RWPE1 (cell line): ENCODE measurements at regions not wholly inside any gene's neighbourhood (a gene's known extent, or its start where the extent isn't known, plus 50 kb on each side); places are given as distances from the start of the nearest gene placed in this dataset.

Experiments used
- CTCF ChIA-PET: fragments of 350-600 bp; sonication (Branson Sonifier 250); formaldehyde crosslinking; extraction: SDS; loops from one replicate; lab custom pipeline; 2021; lab: Yijun Ruan, JAX
- POLR2A ChIA-PET: fragments of 400-600 bp; formaldehyde crosslinking; extraction: SDS; loops from one replicate; lab custom pipeline; 2020; ENCODE audit warnings: antibody characterized with exemption; ENCODE audit not compliant: low non-redundant PET; lab: Yijun Ruan, JAX
- DNase-seq: peaks from one replicate; pipeline ENCODE4 v3.0.0; 2012; ENCODE audit warnings: low spot score
- H3K27ac ChIP-seq: fragments of 450-650 bp; 2 replicates; pipeline ENCODE4 v1.5.1; 2017
- TF ChIP-seq, protein P1 (sequence below): fragments of 450-650 bp; conservative IDR thresholded peaks from 2 replicates; pipeline ENCODE4 v1.5.1; 2017; ENCODE audit warnings: low read depth, mild to moderate bottlenecking

DNA sequence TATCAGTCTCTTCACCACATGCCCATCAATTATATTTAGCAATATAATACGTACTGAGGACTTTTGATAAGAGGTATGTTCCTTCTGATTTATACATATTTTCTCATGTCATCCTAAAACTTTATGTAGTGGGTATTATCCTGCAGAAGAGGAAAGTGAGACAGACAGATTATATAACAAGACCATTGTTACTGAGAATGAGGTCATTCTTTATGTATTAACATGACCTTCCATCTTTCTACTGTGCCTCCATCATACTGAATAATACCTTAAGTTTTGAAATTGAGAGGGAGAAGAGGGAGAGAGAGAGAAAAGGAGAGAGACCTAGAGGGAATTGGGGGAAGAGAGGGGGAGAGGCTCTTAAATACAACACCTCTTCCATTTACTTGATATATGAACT, 90.9 kb upstream of the CARMIL1 start:
- CTCF ChIA-PET = no interaction called here
- TF ChIP-seq, protein P1, sequence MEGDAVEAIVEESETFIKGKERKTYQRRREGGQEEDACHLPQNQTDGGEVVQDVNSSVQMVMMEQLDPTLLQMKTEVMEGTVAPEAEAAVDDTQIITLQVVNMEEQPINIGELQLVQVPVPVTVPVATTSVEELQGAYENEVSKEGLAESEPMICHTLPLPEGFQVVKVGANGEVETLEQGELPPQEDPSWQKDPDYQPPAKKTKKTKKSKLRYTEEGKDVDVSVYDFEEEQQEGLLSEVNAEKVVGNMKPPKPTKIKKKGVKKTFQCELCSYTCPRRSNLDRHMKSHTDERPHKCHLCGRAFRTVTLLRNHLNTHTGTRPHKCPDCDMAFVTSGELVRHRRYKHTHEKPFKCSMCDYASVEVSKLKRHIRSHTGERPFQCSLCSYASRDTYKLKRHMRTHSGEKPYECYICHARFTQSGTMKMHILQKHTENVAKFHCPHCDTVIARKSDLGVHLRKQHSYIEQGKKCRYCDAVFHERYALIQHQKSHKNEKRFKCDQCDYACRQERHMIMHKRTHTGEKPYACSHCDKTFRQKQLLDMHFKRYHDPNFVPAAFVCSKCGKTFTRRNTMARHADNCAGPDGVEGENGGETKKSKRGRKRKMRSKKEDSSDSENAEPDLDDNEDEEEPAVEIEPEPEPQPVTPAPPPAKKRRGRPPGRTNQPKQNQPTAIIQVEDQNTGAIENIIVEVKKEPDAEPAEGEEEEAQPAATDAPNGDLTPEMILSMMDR = no peak
- no peak for DNase-seq
- POLR2A ChIA-PET = no interaction called here
- no peak overlapping the region for H3K27ac ChIP-seq

DNA sequence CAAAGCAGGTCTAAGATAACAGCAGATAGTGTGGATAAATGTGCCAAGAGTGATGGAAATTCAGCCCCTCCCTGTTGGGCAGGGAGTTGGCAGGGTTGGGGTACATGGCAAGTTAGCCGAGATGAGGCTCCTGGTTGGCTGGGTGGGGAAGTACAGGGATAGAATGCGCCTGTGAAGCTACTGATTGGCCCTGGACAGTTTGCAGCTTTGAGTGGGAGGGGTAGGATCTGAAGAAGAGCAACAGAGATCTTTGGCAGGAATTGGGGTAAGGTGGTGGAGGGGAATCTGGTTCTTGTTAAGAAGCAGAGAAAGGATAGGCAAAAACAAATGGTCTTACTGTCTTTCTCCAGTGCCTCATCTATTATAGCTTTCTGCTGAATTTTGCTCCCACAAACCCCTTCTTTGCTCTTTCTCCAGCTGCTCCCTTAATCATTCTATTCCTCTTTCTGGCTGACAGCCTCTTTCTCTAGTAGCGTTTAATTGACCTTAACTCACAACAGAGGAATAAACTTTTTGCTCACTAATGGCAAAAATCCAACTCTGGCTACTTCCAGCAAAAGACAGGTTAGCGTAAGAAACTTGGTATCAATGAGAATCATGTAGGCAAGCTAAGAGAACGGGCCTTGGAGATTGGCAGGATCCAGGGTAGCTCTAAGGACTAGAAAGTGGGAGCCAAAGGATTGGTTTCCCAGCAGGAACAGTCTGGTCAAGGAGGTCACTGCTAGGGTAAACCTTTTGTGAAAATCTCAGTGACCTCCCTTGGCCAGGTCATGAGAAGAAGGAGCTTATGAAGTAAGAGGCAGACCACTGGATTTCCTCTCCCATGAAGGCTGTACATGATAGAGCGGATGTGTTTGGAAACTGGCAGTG, 86.3 kb upstream of the CARMIL1 start:
- peak overlapping the region; percentile 95 for H3K27ac ChIP-seq
- DNase-seq = peak; percentile 60
- TF ChIP-seq, protein P1 = no peak
- ChIA-PET CTCF (interaction anchor here (0.7 to 1.2 kb wide), 3 partner anchors 9 to 698 kb away, joined by 3 to 9 read pairs (median 7); no protein-coding TSS in a partner anchor), POLR2A (no interaction called here)

DNA sequence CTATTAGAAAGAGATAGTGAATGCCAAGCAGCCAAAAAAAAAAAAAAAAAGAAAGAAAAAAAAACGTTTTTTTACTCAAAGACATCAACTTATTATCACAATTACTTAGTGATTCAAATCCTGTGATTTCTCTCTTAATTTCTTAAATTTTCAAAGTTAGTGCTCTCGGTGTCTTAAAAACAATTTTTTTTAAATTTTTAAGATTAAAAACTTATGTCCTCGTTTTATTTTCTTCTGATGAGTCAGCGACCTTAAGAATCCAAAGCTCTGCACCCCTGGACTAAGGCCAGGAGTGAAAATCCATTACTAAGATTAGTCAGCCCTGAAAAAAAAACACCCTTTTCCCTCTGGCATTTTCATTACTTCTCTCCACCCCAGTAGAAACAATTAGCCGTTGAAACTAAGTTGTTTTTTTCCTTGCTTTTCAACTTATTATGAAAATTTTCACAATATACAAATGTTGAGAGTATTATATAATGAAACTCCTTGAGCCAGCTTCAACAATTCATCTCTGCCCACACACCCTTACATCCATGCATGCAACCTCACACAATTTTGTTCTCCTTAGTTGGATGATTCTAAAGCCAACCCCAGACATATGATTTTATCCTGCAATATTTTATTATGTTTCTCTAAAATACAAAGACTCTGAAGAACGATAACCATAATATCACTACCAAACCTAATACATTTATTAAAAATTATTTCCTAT, 85.6 kb upstream of the CARMIL1 start:
- TF ChIP-seq, protein P1 = no peak
- DNase-seq = peak; percentile 84
- CTCF ChIA-PET = interaction anchor here (0.7 to 1.2 kb wide), 3 partner anchors 8 to 697 kb away, joined by 3 to 9 read pairs (median 7); no protein-coding TSS in a partner anchor
- POLR2A ChIA-PET = no interaction called here
- H3K27ac ChIP-seq = peak overlapping the region; percentile 95

DNA sequence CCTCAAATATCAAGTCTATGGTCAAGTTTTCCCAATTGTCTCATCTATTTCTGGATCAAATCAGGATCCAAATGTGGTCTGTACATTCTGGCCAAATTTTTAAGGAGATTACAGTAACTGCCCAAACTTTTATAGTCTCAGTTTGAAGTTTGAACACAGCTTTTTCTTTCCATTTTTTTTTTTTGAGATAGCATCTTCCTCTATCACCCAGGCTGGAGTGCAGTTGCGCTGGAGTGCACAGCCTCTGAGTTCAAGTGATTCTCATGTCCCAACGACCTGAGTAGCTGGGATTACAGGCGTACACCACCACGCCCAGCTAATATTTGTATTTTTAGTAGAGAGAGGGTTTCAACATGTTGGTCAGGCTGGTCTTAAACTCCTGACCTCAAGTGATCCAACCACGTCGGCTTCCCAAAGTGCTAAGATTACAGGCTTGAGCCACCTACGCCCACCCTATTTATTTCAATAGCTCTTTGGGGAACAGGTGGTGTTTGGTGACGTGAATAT, 84.9 kb upstream of the CARMIL1 start:
- POLR2A ChIA-PET = no interaction called here
- CTCF ChIA-PET = interaction anchor here (0.7 to 1.2 kb wide), 3 partner anchors 7 to 696 kb away, joined by 3 to 9 read pairs (median 7); no protein-coding TSS in a partner anchor
- peak overlapping the region; percentile 77 for H3K27ac ChIP-seq
- TF ChIP-seq, protein P1 = no peak
- DNase-seq = no peak

DNA sequence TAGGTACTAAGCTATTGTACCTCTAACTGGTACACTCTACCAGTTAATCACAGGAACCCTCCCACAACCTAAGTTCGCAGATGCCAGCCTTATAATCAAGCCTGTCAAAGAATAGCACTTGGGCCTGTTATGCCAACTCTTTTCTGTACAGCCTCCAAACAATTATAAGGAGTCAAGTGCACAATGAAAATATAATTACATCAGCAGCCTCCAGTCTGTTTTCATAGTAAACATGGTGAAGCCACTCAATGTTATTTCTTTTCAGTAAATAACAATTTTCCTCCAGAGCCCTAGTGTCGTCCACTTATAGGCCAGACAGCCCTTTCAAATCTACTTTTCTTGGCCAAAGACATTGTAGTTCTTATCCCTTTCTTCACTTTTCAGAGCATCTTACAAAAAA, 82.7 kb upstream of the CARMIL1 start:
- POLR2A ChIA-PET = no interaction called here
- TF ChIP-seq, protein P1 = no peak
- CTCF ChIA-PET = no interaction called here
- no peak for DNase-seq
- H3K27ac ChIP-seq = no peak overlapping the region

DNA sequence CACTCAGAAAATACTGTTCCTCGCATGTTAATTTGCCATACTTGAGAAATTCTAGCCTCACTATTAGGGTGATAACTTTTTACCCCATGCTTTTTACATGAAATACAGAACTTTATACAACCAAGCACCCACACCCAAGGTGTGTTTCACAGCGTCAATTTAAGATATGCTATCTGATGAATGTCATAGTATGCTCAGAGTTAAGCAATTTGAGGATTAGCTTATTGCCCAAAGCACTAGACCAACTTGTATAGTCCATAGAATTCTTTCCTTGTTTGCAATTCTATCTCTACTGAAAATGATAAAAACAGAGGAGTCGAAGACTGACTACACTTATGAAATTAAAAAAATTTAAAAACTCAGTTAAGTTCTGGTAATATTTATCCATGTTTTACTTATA, 82.1 kb upstream of the CARMIL1 start:
- DNase-seq = no peak
- H3K27ac ChIP-seq = no peak overlapping the region
- TF ChIP-seq, protein P1 = no peak
- ChIA-PET CTCF (no interaction called here), POLR2A (no interaction called here)
